HepG2 (cell line): ENCODE measurements at regions not wholly inside any gene's neighbourhood (a gene's known extent, or its start where the extent isn't known, plus 50 kb on each side); places are given as distances from the start of the nearest gene placed in this dataset.

ENCODE experiments used
- AGO2 ChIP-seq: fragments of 200-400 bp; formaldehyde crosslinking; optimal IDR thresholded peaks from 2 replicates; pipeline ENCODE3; 2017; ENCODE audit warnings: mild to moderate bottlenecking, low read depth, low read length, moderate library complexity
- CEBPB ChIP-seq: IDR thresholded peaks from 2 replicates; pipeline ENCODE4 v1.6.1; 2011; ENCODE audit warnings: low read depth, low read length, improper control_type of control experiment, borderline replicate concordance
- SUZ12 ChIP-seq: fragments of 150-350 bp; IDR thresholded peaks from 2 replicates; pipeline ENCODE4 v1.6.1; 2014; ENCODE audit warnings: low read depth, low read length
- ZNF44 ChIP-seq: sonication (generic); formaldehyde crosslinking; IDR thresholded peaks from 2 replicates; pipeline ENCODE4 v1.5.1; 2020; ENCODE audit warnings: mild to moderate bottlenecking, missing genetic modification reagents
- ZNF678 ChIP-seq: sonication (generic); formaldehyde crosslinking; IDR thresholded peaks from 2 replicates; pipeline ENCODE4 v1.4.0; 2020; ENCODE audit warnings: mild to moderate bottlenecking, missing genetic modification reagents
- ZNF761 ChIP-seq: sonication (generic); formaldehyde crosslinking; conservative IDR thresholded peaks from 2 replicates; pipeline ENCODE4 v1.4.0; 2020; ENCODE audit warnings: mild to moderate bottlenecking, missing genetic modification reagents
- TF ChIP-seq, protein P1 (sequence below): sonication (generic); formaldehyde crosslinking; IDR thresholded peaks from 2 replicates; pipeline ENCODE4 v1.5.0; 2020; ENCODE audit warnings: missing genetic modification reagents
- TF ChIP-seq, protein P2 (sequence below): sonication (generic); formaldehyde crosslinking; IDR thresholded peaks from 2 replicates; pipeline ENCODE4 v1.5.0; 2020; ENCODE audit warnings: mild to moderate bottlenecking, missing genetic modification reagents, moderate library complexity

DNA sequence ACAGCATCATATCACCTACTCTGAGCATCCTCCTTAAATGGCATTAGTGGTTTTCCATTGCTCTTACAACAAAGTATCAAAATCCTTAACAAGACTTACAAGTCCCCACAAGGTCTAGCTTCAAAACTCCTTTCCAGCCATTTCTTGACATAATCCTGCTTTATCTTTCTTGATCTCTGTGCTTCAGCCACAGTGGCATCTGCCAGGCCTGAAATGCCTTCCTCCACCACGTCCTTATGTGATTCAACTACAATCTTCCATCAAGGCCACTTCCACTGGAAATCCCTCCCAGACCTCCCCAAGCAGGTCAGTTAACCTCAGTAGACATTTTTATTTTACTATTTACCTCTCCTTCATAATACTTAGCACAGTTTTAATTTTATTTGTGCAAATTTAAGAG lies 83.8 kb upstream of the CCDC150 start:
- TF ChIP-seq ZNF678 (CRISPR knock-in tag) = no peak
- no peak for TF ChIP-seq SUZ12
- no peak for TF ChIP-seq ZNF44 (CRISPR knock-in tag)
- TF ChIP-seq CEBPB = no peak
- TF ChIP-seq, protein P1, sequence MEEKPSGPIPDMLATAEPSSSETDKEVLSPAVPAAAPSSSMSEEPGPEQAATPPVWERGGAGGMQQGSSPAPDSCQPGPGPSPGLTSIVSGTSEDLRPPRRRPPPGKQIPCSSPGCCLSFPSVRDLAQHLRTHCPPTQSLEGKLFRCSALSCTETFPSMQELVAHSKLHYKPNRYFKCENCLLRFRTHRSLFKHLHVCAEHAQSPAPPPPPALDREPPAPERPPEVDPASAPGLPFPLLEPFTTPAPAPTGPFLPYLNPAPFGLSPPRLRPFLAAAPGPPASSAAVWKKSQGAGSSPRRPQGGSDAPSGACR (CRISPR knock-in tag) = no peak
- TF ChIP-seq, protein P2, sequence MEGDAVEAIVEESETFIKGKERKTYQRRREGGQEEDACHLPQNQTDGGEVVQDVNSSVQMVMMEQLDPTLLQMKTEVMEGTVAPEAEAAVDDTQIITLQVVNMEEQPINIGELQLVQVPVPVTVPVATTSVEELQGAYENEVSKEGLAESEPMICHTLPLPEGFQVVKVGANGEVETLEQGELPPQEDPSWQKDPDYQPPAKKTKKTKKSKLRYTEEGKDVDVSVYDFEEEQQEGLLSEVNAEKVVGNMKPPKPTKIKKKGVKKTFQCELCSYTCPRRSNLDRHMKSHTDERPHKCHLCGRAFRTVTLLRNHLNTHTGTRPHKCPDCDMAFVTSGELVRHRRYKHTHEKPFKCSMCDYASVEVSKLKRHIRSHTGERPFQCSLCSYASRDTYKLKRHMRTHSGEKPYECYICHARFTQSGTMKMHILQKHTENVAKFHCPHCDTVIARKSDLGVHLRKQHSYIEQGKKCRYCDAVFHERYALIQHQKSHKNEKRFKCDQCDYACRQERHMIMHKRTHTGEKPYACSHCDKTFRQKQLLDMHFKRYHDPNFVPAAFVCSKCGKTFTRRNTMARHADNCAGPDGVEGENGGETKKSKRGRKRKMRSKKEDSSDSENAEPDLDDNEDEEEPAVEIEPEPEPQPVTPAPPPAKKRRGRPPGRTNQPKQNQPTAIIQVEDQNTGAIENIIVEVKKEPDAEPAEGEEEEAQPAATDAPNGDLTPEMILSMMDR = no peak
- TF ChIP-seq ZNF761 (CRISPR knock-in tag) = no peak
- TF ChIP-seq AGO2 = no peak
